GM18909 (cell line): ENCODE measurements at regions not wholly inside any gene's neighbourhood (a gene's known extent, or its start where the extent isn't known, plus 50 kb on each side); places are given as distances from the start of the nearest gene placed in this dataset.

Experiments used
- ATAC-seq: cut with Tn5 transposase; IDR thresholded peaks from one replicate; pipeline ENCODE4 v1.9.1; 2021; ENCODE audit warnings: mild to moderate bottlenecking; ENCODE audit not compliant: unreplicated experiment, poor library complexity

DNA sequence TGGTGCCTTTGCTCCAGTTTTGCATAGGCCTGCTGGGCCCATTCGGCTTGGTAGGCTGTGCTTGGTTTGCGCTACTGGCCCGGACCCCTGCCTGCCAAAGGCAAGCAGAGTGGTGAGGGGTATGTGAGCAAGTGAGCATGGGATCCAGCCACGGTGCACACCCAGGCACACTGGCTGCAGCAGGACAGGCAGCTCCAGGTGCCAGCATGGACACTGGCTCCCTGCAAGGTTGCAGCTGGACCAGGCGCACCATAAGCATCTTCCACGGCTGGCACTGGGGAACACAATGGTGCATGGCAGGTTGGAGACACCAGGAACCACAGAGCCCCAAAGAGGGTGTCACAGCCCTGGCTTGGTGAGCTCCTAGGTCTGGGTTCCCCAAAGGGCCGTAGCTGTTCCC is 693.5 kb upstream of the PTBP2 start:
- no peak for ATAC-seq

GRCh38 chr1:96030312-96030711 is 691.3 kb upstream of the PTBP2 start:
- no peak for ATAC-seq

- no peak for ATAC-seq
Observed at GRCh38 chr1:96034006-96034405, 687.6 kb upstream of the PTBP2 start.

DNA sequence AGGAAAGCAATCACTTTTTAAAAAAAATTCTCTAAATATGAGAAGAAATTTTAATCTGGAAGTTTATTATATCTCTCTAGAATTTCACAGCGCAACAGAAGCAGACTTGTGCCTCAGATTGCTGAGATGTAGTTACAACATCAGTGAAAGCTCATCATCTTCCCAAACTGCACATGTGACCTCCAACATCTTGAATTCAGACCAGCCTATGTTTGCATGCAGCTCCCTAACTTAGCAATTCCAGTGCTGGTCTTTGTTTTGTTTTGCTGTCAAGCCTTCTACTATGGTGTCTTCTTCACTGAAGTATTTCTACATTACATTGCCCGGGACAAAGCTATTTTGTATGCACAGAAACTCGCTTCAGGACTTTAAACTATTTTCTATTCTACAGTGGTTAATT is 684.8 kb upstream of the PTBP2 start:
- ATAC-seq = no peak

DNA sequence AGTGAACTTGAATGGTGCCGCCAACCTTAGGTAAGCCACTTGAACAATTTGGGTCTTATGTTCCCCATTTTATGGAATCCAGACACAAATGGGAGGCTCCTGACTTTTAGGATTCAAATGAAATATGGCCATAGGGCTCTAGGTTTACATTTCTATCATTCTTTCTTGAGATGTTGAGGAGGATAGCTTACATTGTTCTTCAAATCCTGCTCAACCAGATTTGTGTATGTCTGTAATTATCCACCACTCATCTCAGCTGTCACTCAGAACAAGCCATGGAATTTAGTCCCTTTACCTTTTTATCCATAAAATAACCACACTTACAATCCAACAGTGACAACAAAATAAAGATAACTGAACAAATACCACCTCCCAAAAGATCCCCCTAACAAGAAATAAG is 682.9 kb upstream of the PTBP2 start:
- no peak for ATAC-seq

GRCh38 chr1:96039910-96040309 is 681.7 kb upstream of the PTBP2 start:
- no peak for ATAC-seq

- ATAC-seq = no peak
Observed at GRCh38 chr1:96041470-96041869, 680.1 kb upstream of the PTBP2 start.

- ATAC-seq = no peak
Observed at GRCh38 chr1:96048572-96049212, 672.9 kb upstream of the PTBP2 start.

- ATAC-seq = no peak
Observed at GRCh38 chr1:96049759-96050409, 671.7 kb upstream of the PTBP2 start.

DNA sequence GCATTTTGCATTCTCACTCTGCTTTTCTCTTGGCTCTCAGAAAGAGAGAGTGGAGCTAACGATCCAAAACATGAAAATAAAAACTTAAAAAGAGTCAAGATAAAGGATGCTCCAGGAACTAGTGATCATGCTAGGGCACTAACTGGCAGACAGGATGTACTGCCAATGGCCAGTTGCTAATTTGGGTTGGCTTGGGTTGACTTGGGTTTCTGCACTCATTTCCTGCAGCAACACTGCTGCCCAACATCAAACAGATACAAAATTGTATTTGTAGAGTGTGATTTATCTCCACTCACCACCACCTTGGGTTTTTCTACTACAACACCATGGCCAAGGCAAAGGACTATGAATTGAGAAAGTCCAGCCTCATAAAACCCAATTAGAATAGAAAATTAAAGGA is 662.3 kb upstream of the PTBP2 start:
- no peak for ATAC-seq

DNA sequence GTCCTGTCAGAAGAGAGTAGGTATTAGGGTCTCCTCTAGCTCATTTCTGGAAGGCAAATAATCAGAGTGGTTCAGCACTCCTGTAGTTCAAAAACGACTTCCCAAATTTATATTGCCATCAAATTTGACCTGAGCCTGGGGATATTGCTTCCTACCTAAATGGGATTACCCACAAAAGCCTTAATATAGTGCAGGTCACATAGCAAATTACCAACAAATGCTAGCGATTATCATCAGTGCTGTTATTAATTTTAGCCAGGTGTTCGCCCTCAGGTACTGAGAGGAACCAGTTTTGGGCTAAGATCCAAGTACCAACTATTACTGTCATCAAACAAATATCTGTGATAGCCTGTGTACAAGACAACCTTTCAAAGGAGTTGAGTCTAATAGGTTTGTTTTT is 661.8 kb upstream of the PTBP2 start:
- ATAC-seq = no peak

DNA sequence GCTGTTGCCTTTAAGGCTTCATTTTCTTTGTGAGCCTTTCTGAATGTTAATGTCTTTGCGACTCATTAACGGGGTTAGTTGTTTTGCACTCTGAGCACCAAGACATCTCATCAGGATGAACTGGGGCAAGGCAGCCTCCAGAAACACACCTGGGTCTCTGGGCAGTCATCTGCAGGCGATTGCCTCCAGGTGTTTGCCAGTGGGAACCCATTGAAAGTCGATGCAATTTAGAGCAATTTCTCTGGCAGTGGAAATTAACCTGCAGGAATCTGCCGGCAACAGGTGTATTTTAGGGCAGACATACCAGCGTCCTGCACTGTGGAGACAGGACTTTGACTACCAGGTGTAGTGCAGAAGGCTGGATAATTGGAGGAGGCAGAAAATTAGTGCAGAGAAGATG is 661.0 kb upstream of the PTBP2 start:
- no peak for ATAC-seq

DNA sequence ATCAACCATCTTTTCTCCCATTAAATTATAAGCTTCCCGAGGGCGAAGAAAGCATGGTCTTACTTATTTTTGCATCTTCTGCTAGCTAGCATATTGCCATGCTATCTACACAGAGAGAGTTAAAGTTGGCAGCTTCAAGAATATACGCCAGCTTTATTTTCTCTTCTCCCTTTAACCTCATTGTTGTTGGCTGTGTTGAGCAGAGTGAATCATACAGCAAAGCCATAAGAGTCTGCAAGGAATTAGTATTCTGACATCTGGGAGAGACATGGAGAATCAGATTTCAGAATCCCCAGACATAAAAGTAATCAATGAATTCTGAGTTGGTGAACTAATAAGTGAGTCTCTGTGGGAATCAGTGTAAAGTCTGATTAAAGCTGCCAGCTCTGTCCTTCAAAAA is 649.6 kb upstream of the PTBP2 start:
- no peak for ATAC-seq

GRCh38 chr1:96073100-96073499 is 648.5 kb upstream of the PTBP2 start:
- ATAC-seq = peak; percentile 75

- no peak for ATAC-seq
Observed at GRCh38 chr1:96074422-96074821, 647.2 kb upstream of the PTBP2 start.

DNA sequence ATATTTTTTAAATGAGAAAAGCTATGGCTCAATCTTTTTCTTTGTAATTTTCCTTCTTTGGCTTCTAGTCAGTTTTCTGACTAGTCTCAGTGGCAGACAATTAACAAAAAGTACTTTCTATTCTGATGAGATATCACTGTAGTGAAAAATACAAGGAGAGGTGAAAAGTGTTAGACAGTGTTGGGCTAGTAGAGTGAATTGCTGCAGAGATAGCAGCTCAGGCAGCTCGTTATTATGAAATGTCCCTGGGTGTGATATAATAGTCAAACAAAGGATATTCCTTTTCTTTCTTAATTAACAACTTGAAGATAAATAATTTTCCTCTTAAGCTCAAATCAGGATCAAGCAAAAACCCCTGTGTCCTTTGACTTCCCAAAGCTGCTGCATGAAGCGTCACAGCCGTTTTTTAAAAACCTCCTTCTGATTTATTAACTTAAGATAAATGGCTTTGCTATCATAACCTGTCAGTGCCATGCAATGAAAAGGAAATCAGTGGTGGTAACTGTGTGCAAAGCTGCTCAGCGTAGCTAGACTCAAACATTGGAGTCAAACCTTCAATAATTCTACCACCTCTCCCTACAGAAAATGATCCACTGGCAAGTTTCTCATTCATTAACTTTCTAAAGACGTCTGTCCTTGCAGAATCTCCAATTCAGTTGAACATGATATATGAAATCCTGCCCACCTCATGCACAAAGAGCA is 646.6 kb upstream of the PTBP2 start:
- no peak for ATAC-seq

- ATAC-seq = no peak
Observed at GRCh38 chr1:96075704-96076455, 645.7 kb upstream of the PTBP2 start.

GRCh38 chr1:96076589-96076988 is 645.0 kb upstream of the PTBP2 start:
- no peak for ATAC-seq

- no peak for ATAC-seq
Observed at GRCh38 chr1:96079581-96079980, 642.0 kb upstream of the PTBP2 start.

GRCh38 chr1:96080925-96081324 is 640.7 kb upstream of the PTBP2 start:
- no peak for ATAC-seq

- no peak for ATAC-seq
Observed at GRCh38 chr1:96087719-96088118, 633.9 kb upstream of the PTBP2 start.
